ENCODE measurements at regions not wholly inside any gene's neighbourhood (a gene's known extent, or its start where the extent isn't known, plus 50 kb on each side); places are given as distances from the start of the nearest gene placed in this dataset.

GRCh38 chr1:109824349-109825115, 60.8 kb upstream of the EPS8L3 start:
- peak overlapping the region; percentile 30 for H3K27ac Mint-ChIP-seq
- CTCF ChIA-PET: interaction anchor here (2.4 kb wide), 1 partner anchor 23 kb away, joined by 8 read pairs; no protein-coding TSS in a partner anchor
- no peaks in the 10 kb centered on the region for H3K27me3 Mint-ChIP-seq
- no peak overlapping the region for H3K4me3 Mint-ChIP-seq
- H3K36me3 Mint-ChIP-seq: no peaks in the 10 kb centered on the region
- POLR2A ChIA-PET: no interaction called here
- DNase-seq: no peak
- H3K4me1 Mint-ChIP-seq (ENCODE audit: low read depth): peaks cover 44% of the 10 kb centered on the region
- intact Hi-C loops (cut with micrococcal nuclease): loop anchor here (1.0 kb wide), 4 partner anchors 22 to 66 kb away; no protein-coding TSS in a partner anchor
- H3K9me3 Mint-ChIP-seq: no peaks in the 10 kb centered on the region

GRCh38 chr1:109823543-109824348, 60.0 kb upstream of the EPS8L3 start:
- POLR2A ChIA-PET: interaction anchor here (1.3 kb wide), 1 partner anchor 21 kb away, joined by 4 read pairs; no protein-coding TSS in a partner anchor
- CTCF ChIA-PET: interaction anchor here (1.5 to 1.6 kb wide), 2 partner anchors 33 to 161 kb away, joined by 5 to 8 read pairs; partner anchors contain the start of gene AHCYL1
- DNase-seq: no peak
- H3K4me1 Mint-ChIP-seq (ENCODE audit: low read depth): peaks cover 44% of the 10 kb centered on the region
- H3K36me3 Mint-ChIP-seq: no peaks in the 10 kb centered on the region
- no peak overlapping the region for H3K27ac Mint-ChIP-seq
- H3K27me3 Mint-ChIP-seq: no peaks in the 10 kb centered on the region
- intact Hi-C loops (cut with micrococcal nuclease): no loop called here
- H3K9me3 Mint-ChIP-seq: no peaks in the 10 kb centered on the region
- H3K4me3 Mint-ChIP-seq: no peak overlapping the region

DNA sequence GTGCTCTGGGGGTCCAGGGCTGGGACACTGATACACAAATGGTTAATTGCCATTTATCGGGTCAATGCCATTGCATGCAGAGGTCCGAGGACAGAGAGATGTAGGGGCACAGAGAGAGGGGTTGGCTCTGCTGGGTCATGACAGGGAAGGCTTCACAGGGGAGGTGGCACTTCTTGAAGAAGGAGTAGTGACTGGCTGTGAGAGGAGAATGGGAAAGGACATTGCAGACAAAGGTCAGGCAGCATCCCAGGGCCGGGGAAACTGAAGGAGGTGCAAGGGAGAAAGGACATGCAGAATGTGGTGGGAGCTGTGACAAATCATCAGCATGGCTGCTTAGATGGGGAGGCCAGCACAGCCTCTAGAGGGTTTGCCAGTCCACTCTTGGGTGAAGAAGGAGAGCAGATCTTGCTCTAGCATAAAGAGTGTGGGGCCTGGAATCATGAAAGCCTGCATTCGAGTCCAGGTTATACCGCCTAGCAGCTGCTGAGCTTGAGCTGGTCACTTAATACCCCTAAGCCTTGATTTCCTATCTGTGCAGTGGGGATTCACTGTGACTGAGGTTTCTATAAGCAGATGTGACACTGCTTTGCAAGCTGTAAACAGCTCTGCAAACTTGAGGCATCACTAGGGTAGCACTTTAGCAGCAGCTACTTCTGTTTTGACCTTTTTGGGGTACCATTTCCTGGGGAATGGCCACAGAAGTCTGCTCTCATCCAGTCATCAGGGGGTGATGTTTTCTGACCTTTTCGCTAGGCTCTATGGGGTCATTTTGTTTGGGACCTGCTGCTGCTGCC, 59.2 kb upstream of the EPS8L3 start:
- no peaks in the 10 kb centered on the region for H3K9me3 Mint-ChIP-seq
- intact Hi-C loops (cut with micrococcal nuclease): no loop called here
- H3K36me3 Mint-ChIP-seq: no peaks in the 10 kb centered on the region
- ChIA-PET POLR2A (interaction anchor here (1.3 kb wide), 1 partner anchor 20 kb away, joined by 4 read pairs; no protein-coding TSS in a partner anchor), CTCF (interaction anchor here (1.5 to 1.6 kb wide), 2 partner anchors 32 to 161 kb away, joined by 5 to 8 read pairs; partner anchors contain the start of gene AHCYL1)
- no peak for DNase-seq
- H3K27ac Mint-ChIP-seq: peak overlapping the region; percentile 70
- no peaks in the 10 kb centered on the region for H3K27me3 Mint-ChIP-seq
- no peak overlapping the region for H3K4me3 Mint-ChIP-seq
- H3K4me1 Mint-ChIP-seq (ENCODE audit: low read depth): peaks cover 44% of the 10 kb centered on the region

DNA sequence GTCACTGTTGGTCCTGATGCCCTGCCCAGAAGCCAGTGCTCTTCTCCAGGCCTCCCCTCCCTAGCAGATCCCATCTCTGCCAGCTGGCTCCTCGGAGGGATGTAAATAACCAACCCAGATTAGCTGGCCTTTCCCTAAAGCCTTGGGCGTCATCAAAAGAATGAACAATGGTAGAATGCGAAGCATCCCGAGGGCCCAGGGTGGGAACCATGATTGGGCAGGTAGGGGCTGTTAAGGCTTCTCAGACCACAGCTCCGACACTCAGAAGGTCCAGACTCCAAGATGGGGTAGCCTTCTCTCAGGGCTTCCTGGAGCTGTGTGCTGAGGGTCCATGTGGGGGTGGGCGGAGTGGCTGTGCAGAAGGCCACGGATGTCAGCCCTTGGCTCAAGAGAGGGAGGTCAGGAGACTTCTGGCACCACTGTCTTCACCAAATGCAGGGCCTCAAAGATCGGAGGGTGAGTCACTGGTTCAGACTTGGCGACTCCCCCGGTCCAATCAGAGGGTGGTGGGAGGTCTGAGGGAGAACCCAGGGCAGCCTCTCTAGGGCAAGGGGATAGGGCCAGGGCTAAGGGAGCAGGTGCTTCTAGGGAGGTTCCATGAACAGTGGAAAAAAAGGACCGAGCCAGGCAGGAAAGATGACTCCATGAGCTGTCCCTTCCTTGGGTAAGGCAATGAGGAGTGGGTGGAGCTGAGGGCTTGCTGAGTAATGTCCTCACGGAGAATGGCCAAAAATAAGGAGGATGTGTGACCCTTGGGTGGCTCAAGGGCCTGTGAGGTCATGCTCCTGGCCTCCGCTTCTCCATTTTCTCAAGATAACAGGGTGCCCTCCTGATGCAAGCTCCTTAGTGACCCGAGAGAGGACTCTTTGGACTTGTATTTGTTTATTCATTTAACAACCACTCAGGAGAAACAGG, 58.4 kb upstream of the EPS8L3 start:
- Mint-ChIP-seq H3K27ac (no peak overlapping the region), H3K36me3 (no peaks in the 10 kb centered on the region), H3K4me1 (ENCODE audit: low read depth) (peaks cover 44% of the 10 kb centered on the region), H3K4me3 (no peak overlapping the region), H3K27me3 (no peaks in the 10 kb centered on the region), H3K9me3 (no peaks in the 10 kb centered on the region)
- ChIA-PET POLR2A (interaction anchor here (1.3 kb wide), 1 partner anchor 19 kb away, joined by 4 read pairs; no protein-coding TSS in a partner anchor), CTCF (interaction anchor here (0.8 to 1.6 kb wide), 3 partner anchors 31 to 162 kb away, joined by 3 to 8 read pairs (median 5); partner anchors contain the start of gene AHCYL1)
- intact Hi-C loops (cut with micrococcal nuclease): loop anchor here (1.0 kb wide), 2 partner anchors 20 to 84 kb away; no protein-coding TSS in a partner anchor
- peak; percentile 38 for DNase-seq

- CTCF ChIA-PET: interaction anchor here (1.3 kb wide), 1 partner anchor 30 kb away, joined by 3 read pairs; no protein-coding TSS in a partner anchor
- Mint-ChIP-seq H3K9me3 (peaks cover under 1% of the 10 kb centered on the region), H3K27ac (no peak overlapping the region), H3K4me3 (no peak overlapping the region), H3K4me1 (ENCODE audit: low read depth) (peaks cover 40% of the 10 kb centered on the region), H3K36me3 (no peaks in the 10 kb centered on the region), H3K27me3 (no peaks in the 10 kb centered on the region)
- DNase-seq: peak; percentile 74
- intact Hi-C loops (cut with micrococcal nuclease): loop anchor here (1.0 kb wide), 2 partner anchors 19 to 85 kb away; no protein-coding TSS in a partner anchor
- POLR2A ChIA-PET: no interaction called here
These were observed 57.5 kb upstream of the EPS8L3 start for GRCh38 chr1:109821221-109821669.

DNA sequence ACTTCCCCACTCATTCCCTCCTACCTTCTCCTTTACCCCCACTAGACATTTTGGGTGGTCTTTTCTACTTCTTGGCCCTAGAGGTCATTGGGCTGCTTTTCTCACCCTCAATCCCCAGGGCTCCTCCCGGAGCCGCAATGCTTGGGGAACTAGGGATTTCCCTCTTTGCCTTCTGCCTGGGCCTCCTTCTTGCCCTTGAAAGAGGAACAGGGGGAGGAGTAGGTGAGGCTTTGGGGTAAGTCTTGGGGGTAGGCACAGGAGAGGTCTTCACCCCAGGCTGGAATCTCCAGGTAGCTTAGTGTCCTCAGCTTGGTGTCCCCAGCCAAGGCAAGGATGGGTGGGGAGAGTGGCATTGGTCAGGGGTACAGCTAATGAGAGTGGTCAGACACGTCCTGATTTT, 56.2 kb upstream of the EPS8L3 start:
- Mint-ChIP-seq H3K27ac (no peak overlapping the region), H3K27me3 (no peaks in the 10 kb centered on the region), H3K36me3 (peaks cover 4% of the 10 kb centered on the region), H3K9me3 (peaks cover 9% of the 10 kb centered on the region), H3K4me1 (ENCODE audit: low read depth) (peaks cover 35% of the 10 kb centered on the region), H3K4me3 (no peak overlapping the region)
- intact Hi-C loops (cut with micrococcal nuclease): no loop called here
- ChIA-PET POLR2A (no interaction called here), CTCF (no interaction called here)
- DNase-seq: no peak

DNA sequence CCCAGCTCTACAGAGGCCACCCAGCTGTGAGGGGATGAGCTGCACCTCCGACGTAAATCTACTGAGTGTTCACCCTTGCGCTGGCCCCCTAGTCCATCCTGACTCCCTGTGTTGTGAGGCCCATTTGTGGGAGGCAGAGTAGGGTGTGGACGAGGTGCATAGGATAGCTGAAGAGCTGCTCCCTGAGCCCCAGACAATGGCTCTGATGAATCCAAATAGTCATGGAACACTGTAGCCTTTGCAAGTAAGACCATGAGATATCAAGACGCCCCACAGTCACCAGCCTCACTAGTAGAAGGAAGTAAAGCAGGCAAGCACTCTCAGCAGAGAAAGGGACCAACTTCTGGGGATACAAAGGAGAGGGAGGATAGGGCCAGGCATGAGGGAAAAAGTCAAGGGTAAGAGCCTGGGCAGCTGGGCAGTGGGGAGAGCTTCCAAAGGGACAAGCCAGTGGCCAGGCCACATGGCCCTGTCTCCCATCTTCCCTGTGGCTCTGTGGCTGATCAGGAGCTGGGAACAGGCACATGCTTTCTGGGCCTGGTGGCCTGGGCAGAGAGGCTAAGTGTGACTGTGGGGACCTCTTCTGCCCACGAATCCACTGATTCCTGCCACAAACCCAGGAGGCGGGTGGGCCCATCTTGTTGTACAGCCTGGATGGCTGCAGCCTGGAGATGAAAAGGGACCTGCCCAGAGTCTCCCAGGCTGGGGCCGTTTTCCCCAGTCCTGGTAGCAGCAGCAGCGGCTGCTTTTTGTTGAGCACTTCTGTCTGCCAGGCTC, 55.5 kb upstream of the EPS8L3 start:
- ChIA-PET CTCF (interaction anchor here (0.8 kb wide), 2 partner anchors 42 to 165 kb away, joined by 3 to 4 read pairs; partner anchors contain the start of gene AHCYL1), POLR2A (no interaction called here)
- Mint-ChIP-seq H3K27me3 (no peaks in the 10 kb centered on the region), H3K4me3 (no peak overlapping the region), H3K27ac (no peak overlapping the region), H3K36me3 (peaks cover 4% of the 10 kb centered on the region), H3K4me1 (ENCODE audit: low read depth) (peaks cover 35% of the 10 kb centered on the region), H3K9me3 (peaks cover 9% of the 10 kb centered on the region)
- intact Hi-C loops (cut with micrococcal nuclease): no loop called here
- DNase-seq: no peak

DNA sequence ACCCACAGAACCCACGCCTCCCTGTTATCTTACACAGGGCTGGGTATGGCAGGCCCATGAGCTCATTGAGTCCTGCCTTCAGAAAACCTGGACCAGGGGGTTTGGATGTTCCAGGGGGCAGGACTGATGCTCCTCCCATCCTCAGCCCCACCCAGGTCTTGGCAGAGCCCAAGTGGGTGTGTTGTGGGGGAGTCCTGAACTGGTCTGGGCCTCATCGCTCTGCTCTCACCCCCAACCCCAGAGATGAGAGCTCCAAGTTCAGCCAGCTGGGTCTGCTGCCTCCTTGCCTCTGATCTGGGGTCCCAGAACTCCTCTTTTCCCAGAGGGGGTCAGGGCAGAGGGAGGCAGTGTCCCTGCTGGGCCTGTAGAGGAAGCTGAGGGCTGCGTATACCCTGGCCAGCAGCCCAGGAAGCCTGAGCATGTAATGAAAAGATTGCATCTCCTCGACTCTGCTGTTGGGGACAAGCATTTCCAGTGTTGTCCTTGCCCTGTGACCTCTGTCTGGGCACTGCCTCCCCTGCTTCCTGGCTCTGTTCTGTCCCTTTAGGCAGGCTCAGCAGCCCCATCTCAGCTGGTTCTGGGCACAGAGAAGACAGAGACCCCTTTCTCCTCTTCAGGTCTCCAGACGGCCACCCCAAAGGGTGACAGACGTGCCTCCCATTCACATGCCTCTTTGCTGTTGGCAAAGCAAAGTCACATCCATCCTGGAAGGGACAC, 54.7 kb upstream of the EPS8L3 start:
- intact Hi-C loops (cut with micrococcal nuclease): no loop called here
- Mint-ChIP-seq H3K4me3 (no peak overlapping the region), H3K4me1 (ENCODE audit: low read depth) (peaks cover 32% of the 10 kb centered on the region), H3K36me3 (peaks cover 4% of the 10 kb centered on the region), H3K27me3 (no peaks in the 10 kb centered on the region), H3K27ac (no peak overlapping the region), H3K9me3 (peaks cover 9% of the 10 kb centered on the region)
- no peak for DNase-seq
- POLR2A ChIA-PET: no interaction called here
- CTCF ChIA-PET: interaction anchor here (0.8 to 0.9 kb wide), 3 partner anchors 15 to 166 kb away, joined by 3 to 4 read pairs (median 3); partner anchors contain the start of gene AHCYL1

- no peak overlapping the region for H3K27ac Mint-ChIP-seq
- no peaks in the 10 kb centered on the region for H3K27me3 Mint-ChIP-seq
- H3K9me3 Mint-ChIP-seq: peaks cover 9% of the 10 kb centered on the region
- CTCF ChIA-PET: interaction anchor here (0.9 kb wide), 1 partner anchor 16 kb away, joined by 3 read pairs; no protein-coding TSS in a partner anchor
- intact Hi-C loops (cut with micrococcal nuclease): no loop called here
- POLR2A ChIA-PET: no interaction called here
- no peak overlapping the region for H3K4me3 Mint-ChIP-seq
- peaks cover 26% of the 10 kb centered on the region for H3K4me1 Mint-ChIP-seq (ENCODE audit: low read depth)
- DNase-seq: no peak
- peaks cover 4% of the 10 kb centered on the region for H3K36me3 Mint-ChIP-seq
These were observed 54.2 kb upstream of the EPS8L3 start for GRCh38 chr1:109817881-109818270.
